PFSK-1 (cell line): ENCODE measurements at regions not wholly inside any gene's neighbourhood (a gene's known extent, or its start where the extent isn't known, plus 50 kb on each side); places are given as distances from the start of the nearest gene placed in this dataset.

Source experiments
- FOXP2 ChIP-seq: optimal IDR thresholded peaks from 2 replicates; pipeline ENCODE3; 2011; ENCODE audit warnings: borderline replicate concordance, control low read depth, inconsistent platforms; ENCODE audit not compliant: insufficient read depth; ENCODE audit errors: extremely low read length, extremely low read depth
- POLR2AphosphoS5 ChIP-seq: IDR thresholded peaks from 2 replicates; pipeline ENCODE4 v1.6.1; 2012; ENCODE audit warnings: low read depth, mild to moderate bottlenecking, control low read depth, low read length, moderate library complexity
- REST ChIP-seq, 2 experiments: IDR thresholded peaks; 2 replicates each; pipeline versions ENCODE4 v1.6.1 to v1.8.0; 2011 to 2012; ENCODE audit warnings: low read depth in 2 of 2, low read length in 2 of 2, control low read depth in 1 of 2, inconsistent platforms in 1 of 2, mild to moderate bottlenecking in 1 of 2, moderate library complexity in 1 of 2; ENCODE audit not compliant: insufficient read depth in 1 of 2
- SIN3A ChIP-seq: IDR thresholded peaks from 2 replicates; pipeline ENCODE4 v1.6.1; 2012; ENCODE audit warnings: mild to moderate bottlenecking, low read length, moderate library complexity, borderline replicate concordance; ENCODE audit not compliant: insufficient read depth
- TAF1 ChIP-seq: IDR thresholded peaks from 2 replicates; pipeline ENCODE4 v1.6.1; 2012; ENCODE audit warnings: low read length, control low read depth, borderline replicate concordance; ENCODE audit not compliant: insufficient read depth

DNA sequence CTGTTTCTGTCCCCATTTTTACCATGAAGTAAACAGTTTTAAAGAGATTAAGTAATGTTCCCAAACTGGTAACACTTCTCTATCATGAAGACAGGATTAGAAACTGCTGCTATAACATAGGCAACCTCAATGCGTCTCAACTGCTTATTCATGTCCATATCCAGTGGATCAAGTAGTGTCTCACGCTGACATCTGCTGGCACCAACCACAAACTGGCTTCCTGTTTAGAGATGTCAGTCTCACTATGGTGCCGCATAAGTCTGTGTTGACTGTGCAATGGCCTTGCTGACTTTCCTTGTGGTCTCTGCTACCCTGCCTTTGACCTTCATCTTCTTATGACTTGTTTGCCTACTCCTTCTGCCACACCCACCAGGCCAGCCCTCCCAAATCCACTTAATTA, 369.6 kb upstream of the DPP6 start:
- TF ChIP-seq SIN3A = no peak

DNA sequence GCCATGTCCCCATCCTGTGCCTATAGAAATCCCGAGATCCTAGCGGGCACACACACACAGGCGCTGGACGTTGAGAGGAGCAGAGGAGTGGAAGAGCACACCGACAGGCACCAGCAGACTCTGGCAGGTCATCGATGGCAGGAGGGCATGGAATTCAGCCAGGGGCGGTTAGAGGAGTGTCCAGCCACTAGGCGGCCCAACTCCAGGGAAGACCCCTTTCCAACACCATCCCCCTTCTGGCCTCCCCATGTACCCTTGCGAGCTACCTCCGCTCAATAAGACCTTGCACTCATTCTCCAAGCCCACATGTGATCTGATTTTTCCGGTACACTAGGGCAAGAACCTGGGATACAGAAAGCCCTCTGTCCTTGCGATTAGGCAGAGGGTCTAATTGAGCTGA, 356.0 kb upstream of the DPP6 start:
- TF ChIP-seq TAF1 = no peak
- no peak for TF ChIP-seq REST (IDR thresholded peaks at IDR 0.05; ENCODE audit: insufficient read depth in 1 of 2, low read depth in 2 of 2, low read length in 2 of 2)
- no peak for TF ChIP-seq POLR2AphosphoS5
- TF ChIP-seq SIN3A = no peak
- TF ChIP-seq FOXP2 = no peak

DNA sequence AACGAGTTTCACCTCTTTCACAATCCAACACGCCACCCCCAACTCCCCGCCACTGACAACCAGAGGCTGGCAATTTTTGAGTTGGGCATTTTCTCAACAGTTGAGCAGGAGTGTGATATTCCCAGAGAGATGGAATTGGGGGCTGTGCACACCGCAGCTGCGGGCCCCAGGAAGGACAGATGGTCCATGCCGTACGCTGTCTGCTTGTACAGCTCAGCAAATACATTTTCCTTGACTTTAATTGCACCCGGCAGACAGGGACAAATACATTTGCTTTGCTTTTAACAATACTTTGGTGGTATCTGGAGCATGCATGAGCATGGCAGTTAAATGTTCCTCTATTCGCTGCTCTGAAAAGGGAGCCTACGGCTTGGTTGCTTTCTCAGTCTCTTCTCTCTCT, 354.2 kb upstream of the DPP6 start:
- TF ChIP-seq REST (IDR thresholded peaks at IDR 0.05; ENCODE audit: insufficient read depth in 1 of 2, low read depth in 2 of 2, low read length in 2 of 2) = no peak
- TF ChIP-seq TAF1 = no peak
- TF ChIP-seq FOXP2 = no peak
- TF ChIP-seq SIN3A = no peak
- TF ChIP-seq POLR2AphosphoS5 = no peak

GRCh38 chr7:153701678-153702077, 350.5 kb upstream of the DPP6 start:
- TF ChIP-seq FOXP2 (no peak), TAF1 (no peak)

- no peak for TF ChIP-seq POLR2AphosphoS5
- TF ChIP-seq REST (IDR thresholded peaks at IDR 0.05; ENCODE audit: insufficient read depth in 1 of 2, low read depth in 2 of 2, low read length in 2 of 2) = no peak
- no peak for TF ChIP-seq TAF1
- no peak for TF ChIP-seq FOXP2
- TF ChIP-seq SIN3A = no peak
Measured at GRCh38 chr7:153772966-153773365, 279.2 kb upstream of the DPP6 start.

DNA sequence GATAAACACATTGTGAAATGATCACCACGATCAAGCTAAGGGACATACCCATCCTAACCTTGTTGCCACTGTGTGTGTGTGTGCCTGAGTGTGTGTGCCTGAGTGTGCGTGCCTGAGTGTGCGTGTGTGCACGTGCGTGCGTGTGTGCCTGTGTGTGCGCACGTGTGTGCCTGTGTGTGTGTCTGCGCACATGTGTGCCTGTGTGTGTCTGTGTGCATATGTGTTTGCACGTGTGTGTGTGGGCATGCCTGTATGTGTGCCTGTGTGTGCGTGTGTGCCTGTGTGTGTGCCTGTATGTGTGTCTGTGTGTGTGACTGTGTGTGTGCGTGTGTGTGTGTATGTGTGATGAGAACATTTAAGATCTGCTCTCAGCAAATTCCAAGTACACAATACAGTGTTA, 244.1 kb upstream of the DPP6 start:
- TF ChIP-seq POLR2AphosphoS5 = no peak
- no peak for TF ChIP-seq FOXP2
- no peak for TF ChIP-seq TAF1
- no peak for TF ChIP-seq SIN3A

- no peak for TF ChIP-seq TAF1
- no peak for TF ChIP-seq FOXP2
- TF ChIP-seq SIN3A = no peak
- no peak for TF ChIP-seq REST (IDR thresholded peaks at IDR 0.05; ENCODE audit: insufficient read depth in 1 of 2, low read depth in 2 of 2, low read length in 2 of 2)
- TF ChIP-seq POLR2AphosphoS5 = no peak
Measured at GRCh38 chr7:153829525-153829924, 222.7 kb upstream of the DPP6 start.
